Gastroesophageal sphincter (tissue), 4 donors: ENCODE measurements at regions not wholly inside any gene's neighbourhood (a gene's known extent, or its start where the extent isn't known, plus 50 kb on each side); places are given as distances from the start of the nearest gene placed in this dataset.
"Not testable (repeated sequence)": the region's sequence is repeated elsewhere in the genome, so short reads cannot be mapped to it uniquely, and the experiment has no call there.

Source experiments
- ATAC-seq: fragments of 150-250 bp; one replicate; pipeline ENCODE4 v1.9.1; 2016; ENCODE audit warnings: mild to moderate bottlenecking, moderate library complexity
- H3K27ac ChIP-seq, 4 donors: fragments of 200-600 bp; sonication (generic) in 3 of 4; 1 replicate in 3 of 4; 2 replicates in 1 of 4; pipeline ENCODE4 v1.5.1; 2016 to 2019
- H3K27me3 ChIP-seq: fragments of 200-600 bp; sonication (generic); one replicate; pipeline ENCODE4 v1.5.1; 2019
- H3K36me3 ChIP-seq, 2 donors: fragments of 200-600 bp; sonication (generic); one replicate each; pipeline ENCODE4 v1.5.1; 2019; ENCODE audit warnings: control low read depth in 1 of 2
- H3K4me1 ChIP-seq, 3 donors: fragments of 200-600 bp; sonication (generic); 1 replicate in 2 of 3; 2 replicates in 1 of 3; pipeline ENCODE4 v1.5.1; 2016 to 2019; ENCODE audit warnings: control low read depth in 2 of 3
- H3K4me3 ChIP-seq, 2 donors: fragments of 200-600 bp; sonication (generic); one replicate each; pipeline ENCODE4 v1.5.1; 2019; ENCODE audit warnings: mild to moderate bottlenecking in 1 of 2, moderate library complexity in 1 of 2
- H3K9me3 ChIP-seq, 3 donors: fragments of 200-600 bp; sonication (generic); one replicate each; pipeline ENCODE4 v1.5.1; 2017 to 2019; ENCODE audit warnings: control low read depth in 2 of 3
- CTCF ChIP-seq, 4 experiments: fragments of 200-600 bp in 2 of 4; fragments of 450-650 bp in 2 of 4; sonication (generic) in 1 of 4; IDR thresholded peaks; one replicate each; pipeline ENCODE4 v1.5.1; 2017 to 2019; ENCODE audit warnings: antibody characterized with exemption in 4 of 4, mild to moderate bottlenecking in 2 of 4, moderate library complexity in 2 of 4
- EP300 ChIP-seq: sonication (generic); formaldehyde crosslinking; IDR thresholded peaks from one replicate; pipeline ENCODE4 v1.6.1; 2017; ENCODE audit warnings: antibody characterized with exemption, mild to moderate bottlenecking
- POLR2A ChIP-seq, 2 donors: fragments of 450-650 bp; IDR thresholded peaks; one replicate each; pipeline ENCODE4 v1.6.1; 2017; ENCODE audit warnings: antibody characterized with exemption in 2 of 2, mild to moderate bottlenecking in 2 of 2, moderate library complexity in 1 of 2
- POLR2AphosphoS5 ChIP-seq: sonication (generic); formaldehyde crosslinking; IDR thresholded peaks from one replicate; pipeline ENCODE4 v1.6.1; 2017; ENCODE audit warnings: antibody characterized with exemption
- WGBS, 2 donors: methylation state at CpG; one replicate each; pipeline ENCODE4 v1.1.5; 2018; ENCODE audit warnings: low coverage in 1 of 2; 5-methylcytosine and 5-hydroxymethylcytosine counted together

- Histone ChIP-seq H3K27ac (no peak overlapping the region), H3K27me3 (no peaks in the 10 kb centered on the region), H3K36me3 (no peaks in the 10 kb centered on the region), H3K4me1 (no peaks in the 10 kb centered on the region), H3K4me3 (no peak overlapping the region), H3K9me3 (no peaks in the 10 kb centered on the region)
- WGBS, 2 donors, result 49 to 75% methylated on average over 3 of the region's 3 CpGs
- TF ChIP-seq POLR2A (IDR thresholded peaks at IDR 0.05) (no peak), POLR2AphosphoS5 (no peak)
- no peak for ATAC-seq
These were observed 646.2 kb downstream of the IPMK start for GRCh38 chr10:57621466-57621865.

GRCh38 chr10:57605948-57606485 is 661.7 kb downstream of the IPMK start:
- TF ChIP-seq CTCF (IDR thresholded peaks at IDR 0.05) (no peak), POLR2AphosphoS5 (no peak)
- no peaks in the 10 kb centered on the region for H3K9me3 ChIP-seq
- no peaks in the 10 kb centered on the region for H3K4me1 ChIP-seq
- H3K27ac ChIP-seq, result no peak overlapping the region
- no peaks in the 10 kb centered on the region for H3K36me3 ChIP-seq
- ATAC-seq, result no peak
- WGBS, 2 donors, result 56 to 64% methylated on average over 4 of the region's 4 CpGs
- no peaks in the 10 kb centered on the region for H3K27me3 ChIP-seq
- H3K4me3 ChIP-seq, result no peak overlapping the region

GRCh38 chr10:57599440-57599839 is 668.3 kb downstream of the IPMK start:
- H3K27me3 ChIP-seq, result no peaks in the 10 kb centered on the region
- no peaks in the 10 kb centered on the region for H3K4me1 ChIP-seq
- TF ChIP-seq POLR2AphosphoS5 (no peak), EP300 (no peak), POLR2A (IDR thresholded peaks at IDR 0.05) (no peak), CTCF (IDR thresholded peaks at IDR 0.05) (no peak)
- no peak overlapping the region for H3K4me3 ChIP-seq
- WGBS, 2 donors, result 82 to 95% methylated on average over 4 of the region's 4 CpGs
- no peak overlapping the region for H3K27ac ChIP-seq
- H3K36me3 ChIP-seq, result no peaks in the 10 kb centered on the region
- no peaks in the 10 kb centered on the region for H3K9me3 ChIP-seq
- no peak for ATAC-seq

- H3K27ac ChIP-seq, result no peak overlapping the region
- no peaks in the 10 kb centered on the region for H3K27me3 ChIP-seq
- no peaks in the 10 kb centered on the region for H3K9me3 ChIP-seq
- no peak for TF ChIP-seq POLR2A (IDR thresholded peaks at IDR 0.05)
- no peak overlapping the region for H3K4me3 ChIP-seq
- ATAC-seq, result no peak
- WGBS, 2 donors, result 80 to 91% methylated on average over 1 of the region's 1 CpG
- no peaks in the 10 kb centered on the region for H3K36me3 ChIP-seq
- no peaks in the 10 kb centered on the region for H3K4me1 ChIP-seq
These were observed 673.6 kb downstream of the IPMK start for GRCh38 chr10:57593983-57594573.

- no peaks in the 10 kb centered on the region for H3K4me1 ChIP-seq
- H3K36me3 ChIP-seq, result no peaks in the 10 kb centered on the region
- TF ChIP-seq POLR2AphosphoS5, result no peak
- TF ChIP-seq CTCF (IDR thresholded peaks at IDR 0.05), result no peak
- no peak for TF ChIP-seq EP300
- TF ChIP-seq POLR2A (IDR thresholded peaks at IDR 0.05), result no peak
- H3K4me3 ChIP-seq, result no peak overlapping the region
- H3K27ac ChIP-seq, result no peak overlapping the region
- no peak for ATAC-seq
- H3K9me3 ChIP-seq, result peaks cover 0 to 6% (median 0%) of the 10 kb centered on the region in 3 donors
- H3K27me3 ChIP-seq, result no peaks in the 10 kb centered on the region
These were observed 687.8 kb downstream of the IPMK start for GRCh38 chr10:57579926-57580325.

- Histone ChIP-seq H3K27ac (no peak overlapping the region), H3K4me1 (no peaks in the 10 kb centered on the region), H3K27me3 (no peaks in the 10 kb centered on the region), H3K9me3 (peaks cover 0 to 5% (median 0%) of the 10 kb centered on the region in 3 donors), H3K4me3 (no peak overlapping the region), H3K36me3 (no peaks in the 10 kb centered on the region)
- no peak for ATAC-seq
- TF ChIP-seq POLR2AphosphoS5 (no peak), POLR2A (IDR thresholded peaks at IDR 0.05) (no peak), CTCF (IDR thresholded peaks at IDR 0.05) (no peak), EP300 (no peak)
These were observed 705.5 kb downstream of the IPMK start for GRCh38 chr10:57562211-57562610.

- H3K27me3 ChIP-seq, H3K27ac ChIP-seq, ATAC-seq, H3K36me3 ChIP-seq, H3K4me3 ChIP-seq, H3K4me1 ChIP-seq: not testable (repeated sequence)
- peaks cover 0 to 13% (median 0%) of the 10 kb centered on the region in 3 donors for H3K9me3 ChIP-seq
- no CpG with 5 or more reads among the region's 5 CpGs for WGBS, 2 donors
These were observed 715.9 kb downstream of the IPMK start for GRCh38 chr10:57551774-57552173.
